Hematopoietic multipotent progenitor cell treated with erythropoietin and hydrocortisone succinate and interleukin-3 and kit ligand, for 4 days (in vitro differentiated cells): ENCODE measurements at regions not wholly inside any gene's neighbourhood (a gene's known extent, or its start where the extent isn't known, plus 50 kb on each side); places are given as distances from the start of the nearest gene placed in this dataset.

Experiments
- DNase-seq: peaks from one replicate; pipeline ENCODE4 v3.0.0-alpha.2; 2015

GRCh38 chr1:51025374-51025773 is 55.3 kb downstream of the CDKN2C start:
- no peak for DNase-seq

GRCh38 chr1:51032936-51033335 is 62.9 kb downstream of the CDKN2C start:
- DNase-seq: no peak

- DNase-seq: peak; percentile 2
Observed at GRCh38 chr1:51044199-51044598, 57.8 kb upstream of the C1orf185 start.

DNA sequence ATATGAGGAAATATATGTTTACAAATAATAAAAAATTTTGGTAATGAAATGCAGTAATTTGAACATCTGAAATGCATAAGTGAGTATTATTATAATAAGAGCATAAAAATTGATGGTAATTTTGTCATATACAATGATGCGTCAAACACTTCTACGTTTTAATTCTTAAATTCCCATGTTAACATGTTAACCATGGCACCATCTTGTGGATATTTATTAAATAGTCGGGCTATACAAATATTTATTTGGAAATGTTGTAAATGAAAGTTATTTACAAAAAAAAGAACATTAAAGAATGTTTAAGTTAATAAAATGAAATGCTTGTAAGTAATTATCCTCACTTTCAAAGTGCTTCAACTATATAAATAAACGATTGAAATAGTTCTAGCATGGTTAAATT is 57.2 kb upstream of the C1orf185 start:
- DNase-seq: peak; percentile 51

DNA sequence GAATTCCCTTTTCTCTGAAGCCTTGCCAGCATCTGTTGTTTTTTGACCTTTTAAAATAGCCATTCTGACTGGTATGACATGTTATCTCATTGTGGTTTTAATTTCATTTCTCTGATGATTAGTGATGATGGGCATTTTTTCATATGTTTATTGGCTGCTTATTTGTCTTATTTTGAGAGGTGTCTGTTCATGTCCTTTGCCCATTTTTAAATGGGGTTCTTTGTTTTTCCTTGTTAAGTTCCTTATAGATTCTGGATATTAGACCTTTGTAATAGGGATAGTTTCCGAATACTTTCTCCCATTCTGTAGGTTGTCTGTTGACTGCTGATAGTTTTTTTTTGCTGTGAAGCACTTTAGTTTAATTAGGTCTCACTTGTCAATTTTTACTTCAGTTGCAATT is 54.0 kb upstream of the C1orf185 start:
- no peak for DNase-seq

GRCh38 chr1:51048670-51049069 is 53.4 kb upstream of the C1orf185 start:
- DNase-seq: no peak
